ENCODE measurements at regions not wholly inside any gene's neighbourhood (a gene's known extent, or its start where the extent isn't known, plus 50 kb on each side); places are given as distances from the start of the nearest gene placed in this dataset.
"Not testable (repeated sequence)": the region's sequence is repeated elsewhere in the genome, so short reads cannot be mapped to it uniquely, and the experiment has no call there.

DNA sequence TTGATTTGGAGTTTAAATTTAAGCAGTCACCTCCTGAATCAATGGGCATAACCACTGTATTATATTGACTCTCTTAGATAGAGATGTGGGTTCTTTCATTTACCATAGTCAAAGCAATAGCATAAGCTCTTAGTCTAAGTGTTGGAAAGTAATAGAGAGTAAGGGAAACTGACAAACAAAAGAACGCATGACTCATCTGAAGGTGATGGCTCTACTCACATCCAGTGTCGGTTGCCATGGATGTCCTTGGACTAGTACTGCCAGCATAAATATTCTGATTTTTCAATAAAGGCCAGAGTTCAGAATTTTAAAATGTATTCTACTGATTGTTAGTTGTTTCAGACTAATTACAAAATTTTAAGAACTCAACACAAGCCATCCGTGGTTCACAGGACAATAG, 444.9 kb upstream of the DDI1 start:
- ATAC-seq = no peak
- H3K27ac Mint-ChIP-seq = no peak overlapping the region
- H3K4me3 Mint-ChIP-seq = no peak overlapping the region
- DNase-seq (ENCODE audit: low spot score) = no peak
- H3K4me1 Mint-ChIP-seq (ENCODE audit: low read depth in 2 of 2) = no peaks in the 10 kb centered on the region
- H3K27me3 Mint-ChIP-seq = peaks cover 0 to 2% of the 10 kb centered on the region in 2 donors
- no peaks in the 10 kb centered on the region for H3K36me3 Mint-ChIP-seq
- H3K9me3 Mint-ChIP-seq = peaks cover 2% of the 10 kb centered on the region

DNA sequence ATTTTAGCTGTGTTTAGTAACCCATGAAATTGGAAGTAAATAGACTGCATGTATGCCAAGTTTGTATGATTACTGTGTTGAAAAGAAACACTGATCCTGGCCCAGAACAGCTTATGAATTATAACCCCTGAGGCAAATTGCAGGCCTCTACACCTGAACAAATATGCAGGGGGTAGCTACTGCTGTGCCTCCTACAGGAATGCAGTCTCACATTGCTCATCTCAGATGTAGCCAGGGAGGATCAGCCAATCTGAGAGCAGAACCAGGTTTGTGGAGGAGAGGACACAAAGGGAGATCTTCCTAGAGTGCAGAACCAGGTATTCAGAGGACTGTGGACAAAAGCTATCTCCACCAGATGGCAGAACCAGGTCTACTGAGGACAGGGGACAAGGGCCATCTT, 442.2 kb upstream of the DDI1 start:
- Mint-ChIP-seq H3K27ac (no peak overlapping the region), H3K4me1 (ENCODE audit: low read depth in 2 of 2) (no peaks in the 10 kb centered on the region), H3K36me3 (no peaks in the 10 kb centered on the region), H3K9me3 (no peaks in the 10 kb centered on the region), H3K4me3 (no peak overlapping the region), H3K27me3 (peaks cover 3 to 9% of the 10 kb centered on the region in 2 donors)
- peak in 1 of 2 donors; percentile 40 for ATAC-seq
- no peak for DNase-seq (ENCODE audit: low spot score)

GRCh38 chr11:103596315-103596714, 440.1 kb upstream of the DDI1 start:
- no peaks in the 10 kb centered on the region for H3K9me3 Mint-ChIP-seq
- H3K4me3 Mint-ChIP-seq = no peak overlapping the region

DNA sequence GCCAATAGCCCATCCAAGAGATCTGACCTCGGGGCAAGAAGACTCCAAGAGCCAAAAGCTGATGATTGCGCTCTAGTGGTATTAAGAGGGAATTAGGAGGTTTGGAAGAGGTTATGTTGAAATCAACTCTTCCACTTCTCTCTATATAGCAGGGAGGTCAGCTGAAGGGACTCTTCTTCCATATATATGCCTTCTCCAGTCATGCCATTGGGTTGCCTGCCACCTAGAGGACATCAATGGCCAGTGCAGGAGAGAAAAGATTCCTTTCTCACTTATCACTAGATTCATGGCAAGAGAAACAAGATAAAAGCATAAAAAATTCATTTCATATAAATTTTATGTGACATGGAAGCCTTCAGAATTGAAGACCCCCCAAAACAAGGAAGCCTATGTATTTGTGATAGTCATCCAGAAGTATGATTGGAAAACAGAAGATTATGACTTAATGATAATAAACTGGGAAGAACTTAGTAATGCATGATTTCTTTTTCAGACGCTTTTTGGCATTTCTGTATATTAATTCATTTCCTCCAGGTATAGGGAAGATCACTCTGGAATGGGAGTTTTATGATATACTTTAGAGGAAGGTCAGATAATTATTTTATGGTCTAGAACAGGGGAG, 435.1 kb upstream of the DDI1 start:
- Mint-ChIP-seq H3K4me1 (ENCODE audit: low read depth in 2 of 2) (no peaks in the 10 kb centered on the region), H3K27ac (no peak overlapping the region), H3K27me3 (peaks cover 12 to 38% of the 10 kb centered on the region in 2 donors), H3K36me3 (no peaks in the 10 kb centered on the region), H3K9me3 (no peaks in the 10 kb centered on the region), H3K4me3 (no peak overlapping the region)
- ATAC-seq = peak; percentile 57 to 67
- no peak for DNase-seq (ENCODE audit: low spot score)

More at GRCh38 chr11:103596315-103596714, 440.1 kb upstream of the DDI1 start:
- no peak for ATAC-seq
- Mint-ChIP-seq H3K27ac (no peak overlapping the region), H3K27me3 (peaks cover 6 to 16% of the 10 kb centered on the region in 2 donors), H3K36me3 (no peaks in the 10 kb centered on the region), H3K4me1 (ENCODE audit: low read depth in 2 of 2) (no peaks in the 10 kb centered on the region)
- DNase-seq (ENCODE audit: low spot score) = no peak

DNA sequence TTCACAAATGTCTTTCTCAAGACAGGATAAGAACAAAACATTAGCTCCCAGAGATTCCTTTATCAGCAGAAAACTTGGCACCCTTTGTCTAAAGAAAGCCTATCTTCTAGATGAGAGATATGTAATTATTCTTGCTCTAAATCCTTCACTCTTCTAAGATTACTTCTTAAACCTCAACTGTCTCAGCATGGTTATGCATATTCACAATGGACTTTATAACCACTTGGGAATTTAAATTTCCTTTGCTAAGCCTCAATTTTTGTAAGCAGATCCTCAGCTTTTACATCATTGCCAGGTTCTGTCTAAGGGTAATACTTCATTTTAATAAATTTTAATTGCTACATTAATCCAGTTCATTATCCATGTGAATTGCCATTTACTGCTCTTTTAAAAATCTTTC, 433.6 kb upstream of the DDI1 start:
- no peak overlapping the region for H3K4me3 Mint-ChIP-seq
- H3K27me3 Mint-ChIP-seq = peaks cover 12 to 38% of the 10 kb centered on the region in 2 donors
- H3K27ac Mint-ChIP-seq = no peak overlapping the region

GRCh38 chr11:103604310-103604709, 432.1 kb upstream of the DDI1 start:
- Mint-ChIP-seq H3K27ac (no peak overlapping the region), H3K9me3 (no peaks in the 10 kb centered on the region), H3K4me3 (no peak overlapping the region), H3K4me1 (ENCODE audit: low read depth in 2 of 2) (no peaks in the 10 kb centered on the region), H3K27me3 (peaks cover 8 to 29% of the 10 kb centered on the region in 2 donors), H3K36me3 (no peaks in the 10 kb centered on the region)
- no peak for ATAC-seq
- DNase-seq (ENCODE audit: low spot score) = no peak

More for the DNA sequence above, 433.6 kb upstream of the DDI1 start:
- H3K36me3 Mint-ChIP-seq = no peaks in the 10 kb centered on the region
- H3K9me3 Mint-ChIP-seq = no peaks in the 10 kb centered on the region
- ATAC-seq (no peak), DNase-seq (ENCODE audit: low spot score) (no peak)
- no peaks in the 10 kb centered on the region for H3K4me1 Mint-ChIP-seq (ENCODE audit: low read depth in 2 of 2)

DNA sequence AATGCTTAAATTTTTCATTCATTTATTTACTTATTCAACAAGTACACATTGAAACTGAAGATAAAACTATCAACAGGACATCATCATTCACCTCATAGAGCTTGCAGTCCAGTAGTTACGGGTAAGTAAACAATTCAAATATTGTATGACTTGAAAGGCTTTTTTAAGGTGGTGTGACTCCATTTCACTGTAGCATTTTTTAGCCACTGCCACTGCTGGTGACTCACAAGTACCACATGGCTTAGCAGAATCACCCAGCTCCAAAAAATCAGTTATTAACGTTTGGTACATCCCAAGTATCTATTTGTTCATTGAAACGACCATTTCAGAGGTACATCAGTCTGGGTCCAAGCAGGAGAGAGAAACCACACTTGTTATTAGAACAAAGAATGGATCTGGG, 427.9 kb upstream of the DDI1 start:
- Mint-ChIP-seq H3K36me3 (no peaks in the 10 kb centered on the region), H3K4me1 (ENCODE audit: low read depth in 2 of 2) (no peaks in the 10 kb centered on the region), H3K4me3 (no peak overlapping the region), H3K27me3 (peaks cover 4 to 14% of the 10 kb centered on the region in 2 donors), H3K27ac (no peak overlapping the region), H3K9me3 (no peaks in the 10 kb centered on the region)
- no peak for ATAC-seq
- no peak for DNase-seq (ENCODE audit: low spot score)

DNA sequence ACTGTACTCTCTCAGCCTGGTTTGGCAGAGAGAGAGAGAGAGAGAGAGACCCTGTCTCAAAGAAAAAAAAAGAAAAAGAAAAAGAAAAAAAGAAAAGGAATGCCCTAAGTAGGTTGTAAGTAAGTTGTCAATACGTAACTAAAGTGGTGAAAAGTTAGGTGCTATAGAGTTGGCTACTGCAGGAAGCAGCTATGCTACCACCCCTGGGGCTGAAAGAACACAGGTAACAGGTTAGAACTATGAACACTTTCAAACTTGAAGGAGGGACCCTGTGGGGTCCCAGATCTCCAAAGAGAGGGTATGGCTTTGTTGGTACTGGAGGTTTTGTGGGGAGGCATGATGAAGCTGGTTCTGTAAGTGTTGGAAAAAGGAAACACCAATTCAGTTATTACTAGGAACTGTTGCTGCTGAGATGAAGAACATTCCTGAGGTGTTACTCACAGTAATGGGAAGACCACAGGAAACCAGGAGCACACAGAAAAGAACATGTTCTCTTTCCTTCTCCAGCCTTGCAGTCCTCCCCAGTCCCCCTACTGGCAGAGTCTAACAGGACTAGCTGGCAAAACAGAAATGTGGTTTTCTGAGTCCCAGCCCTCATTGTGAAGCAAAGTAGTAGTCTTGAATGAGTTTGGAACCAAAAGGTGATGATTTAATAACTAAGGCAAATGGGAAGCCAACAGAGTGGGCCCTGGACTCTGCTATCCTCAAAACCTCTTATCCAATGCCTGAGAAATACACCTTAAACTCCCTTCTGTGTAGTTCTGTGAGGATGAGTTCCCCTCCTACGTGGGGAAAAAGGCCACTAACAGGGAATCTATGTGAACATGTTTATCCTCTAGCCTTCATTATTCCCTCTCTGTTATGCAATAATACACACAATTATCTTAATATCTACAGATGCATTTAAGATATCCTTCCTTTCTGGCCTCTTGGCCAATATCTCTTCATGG, 427.0 kb upstream of the DDI1 start:
- H3K4me3 Mint-ChIP-seq = no peak overlapping the region
- ATAC-seq (no peak), DNase-seq (ENCODE audit: low spot score) (no peak)
- H3K27ac Mint-ChIP-seq = no peak overlapping the region
- H3K9me3 Mint-ChIP-seq = peaks cover 3% of the 10 kb centered on the region
- H3K36me3 Mint-ChIP-seq = no peaks in the 10 kb centered on the region
- H3K27me3 Mint-ChIP-seq = peaks cover 10 to 17% of the 10 kb centered on the region in 2 donors
- H3K4me1 Mint-ChIP-seq (ENCODE audit: low read depth in 2 of 2) = no peaks in the 10 kb centered on the region

DNA sequence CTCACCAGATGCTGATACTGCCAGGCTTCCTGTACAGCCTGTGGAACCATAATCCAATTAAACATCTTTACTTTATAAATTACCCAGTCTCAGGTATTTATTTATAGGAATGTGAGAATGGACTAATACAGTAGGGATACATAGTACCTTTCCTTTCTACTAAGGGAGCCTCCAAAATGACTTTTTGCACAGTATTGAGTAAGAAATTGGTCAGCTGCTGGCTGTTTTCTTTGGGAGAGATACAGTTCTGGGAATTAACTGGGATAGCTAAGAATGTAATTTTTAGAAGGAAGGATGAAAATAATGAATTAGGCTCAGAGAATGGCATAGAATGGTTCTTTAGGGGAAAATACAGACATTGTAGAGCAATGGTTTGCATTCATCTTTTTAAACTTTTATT, 426.0 kb upstream of the DDI1 start:
- Mint-ChIP-seq H3K27ac (no peak overlapping the region), H3K36me3 (no peaks in the 10 kb centered on the region), H3K9me3 (peaks cover 3% of the 10 kb centered on the region), H3K4me1 (ENCODE audit: low read depth in 2 of 2) (no peaks in the 10 kb centered on the region), H3K27me3 (peaks cover 7 to 9% of the 10 kb centered on the region in 2 donors), H3K4me3 (no peak overlapping the region)
- DNase-seq (ENCODE audit: low spot score) (no peak), ATAC-seq (no peak)

- H3K4me3 Mint-ChIP-seq, H3K27me3 Mint-ChIP-seq: not testable (repeated sequence)
Measured at GRCh38 chr11:103611526-103612260, 424.7 kb upstream of the DDI1 start.

GRCh38 chr11:103612451-103612850, 424.0 kb upstream of the DDI1 start:
- not testable (repeated sequence) for ATAC-seq; H3K9me3 Mint-ChIP-seq; H3K27me3 Mint-ChIP-seq; H3K4me3 Mint-ChIP-seq; H3K36me3 Mint-ChIP-seq; DNase-seq (ENCODE audit: low spot score); H3K4me1 Mint-ChIP-seq (ENCODE audit: low read depth in 2 of 2); H3K27ac Mint-ChIP-seq

More at GRCh38 chr11:103611526-103612260, 424.7 kb upstream of the DDI1 start:
- H3K27ac Mint-ChIP-seq; H3K9me3 Mint-ChIP-seq; H3K36me3 Mint-ChIP-seq; ATAC-seq; DNase-seq (ENCODE audit: low spot score); H3K4me1 Mint-ChIP-seq (ENCODE audit: low read depth in 2 of 2): not testable (repeated sequence)

- not testable (repeated sequence) for H3K36me3 Mint-ChIP-seq; H3K4me1 Mint-ChIP-seq (ENCODE audit: low read depth in 2 of 2); ATAC-seq; H3K27ac Mint-ChIP-seq; H3K9me3 Mint-ChIP-seq; H3K4me3 Mint-ChIP-seq; H3K27me3 Mint-ChIP-seq; DNase-seq (ENCODE audit: low spot score)
Measured at GRCh38 chr11:103616586-103616985, 419.9 kb upstream of the DDI1 start.

GRCh38 chr11:103618528-103618927, 417.9 kb upstream of the DDI1 start:
- Mint-ChIP-seq H3K9me3 (peaks cover 3% of the 10 kb centered on the region), H3K27ac (no peak overlapping the region), H3K36me3 (no peaks in the 10 kb centered on the region), H3K4me1 (ENCODE audit: low read depth in 2 of 2) (no peaks in the 10 kb centered on the region), H3K4me3 (no peak overlapping the region), H3K27me3 (peaks cover 7 to 9% of the 10 kb centered on the region in 2 donors)
- ATAC-seq = no peak
- no peak for DNase-seq (ENCODE audit: low spot score)

DNA sequence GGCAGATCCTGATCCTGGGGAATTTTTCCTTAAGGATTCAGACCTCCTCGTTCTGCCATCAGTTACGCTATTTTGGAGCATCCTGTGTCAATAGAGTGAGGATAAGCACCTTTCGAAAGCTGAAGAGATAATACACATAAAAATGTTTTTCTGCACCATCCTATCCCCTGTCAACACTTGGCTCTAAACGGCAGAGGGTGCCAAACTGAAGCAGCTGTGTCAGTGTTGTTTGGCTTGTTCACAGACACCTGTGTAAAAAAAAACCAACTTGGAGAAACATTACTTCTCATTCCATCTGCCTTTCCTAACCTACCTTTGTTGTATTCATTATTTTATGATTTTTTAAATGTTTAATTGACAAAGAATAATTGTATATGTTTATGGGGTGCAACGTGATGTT, 417.0 kb upstream of the DDI1 start:
- Mint-ChIP-seq H3K4me1 (ENCODE audit: low read depth in 2 of 2) (no peaks in the 10 kb centered on the region), H3K9me3 (no peaks in the 10 kb centered on the region), H3K27ac (no peak overlapping the region), H3K27me3 (peaks cover 0 to 1% of the 10 kb centered on the region in 2 donors), H3K4me3 (no peak overlapping the region), H3K36me3 (no peaks in the 10 kb centered on the region)
- DNase-seq (ENCODE audit: low spot score) = no peak
- no peak for ATAC-seq

Measured in natural killer cell treated with Interleukin-12 subunit alpha and Interleukin-12 subunit beta and Interleukin-15 and Interleukin-18, amount 100 ng/mL, for 72 hours (primary cell).